GM19023 (cell line): ENCODE measurements at regions not wholly inside any gene's neighbourhood (a gene's known extent, or its start where the extent isn't known, plus 50 kb on each side); places are given as distances from the start of the nearest gene placed in this dataset.
"Not testable (repeated sequence)": the region's sequence is repeated elsewhere in the genome, so short reads cannot be mapped to it uniquely, and the experiment has no call there.

Experiments
- ATAC-seq: cut with Tn5 transposase; IDR thresholded peaks from one replicate; pipeline ENCODE4 v1.9.1; 2021; ENCODE audit warnings: mild to moderate bottlenecking, moderate library complexity; ENCODE audit not compliant: unreplicated experiment

DNA sequence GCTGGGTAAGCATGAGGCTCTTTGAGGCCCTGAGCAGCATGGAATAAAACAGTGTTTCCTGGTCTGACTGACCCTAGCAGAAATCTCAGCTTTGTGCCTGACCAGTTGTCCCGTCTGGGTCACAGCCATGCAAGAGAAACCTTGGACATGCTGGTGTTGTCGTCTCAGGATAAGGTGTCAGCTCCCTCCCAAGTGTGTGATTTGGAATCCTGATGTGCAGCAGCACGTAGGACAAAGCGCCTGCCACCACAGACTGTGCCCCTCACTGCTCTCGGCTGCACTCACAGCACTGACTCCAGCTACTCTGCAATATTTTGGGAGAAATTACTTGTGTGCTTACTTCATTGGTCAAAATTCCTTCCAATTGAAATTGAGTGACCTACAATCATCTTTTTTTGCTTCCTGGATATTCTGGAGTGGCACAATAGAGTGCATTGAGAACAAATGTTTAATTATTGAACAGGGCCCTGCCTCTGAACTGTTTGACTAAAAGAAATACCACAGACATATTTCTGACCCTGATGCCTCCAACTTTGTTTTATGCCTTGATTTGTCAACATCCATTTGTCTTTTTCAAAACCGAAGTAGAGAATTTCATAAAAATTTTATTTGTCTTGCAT is 352.4 kb downstream of the SOCS6 start:
- no peak for ATAC-seq

DNA sequence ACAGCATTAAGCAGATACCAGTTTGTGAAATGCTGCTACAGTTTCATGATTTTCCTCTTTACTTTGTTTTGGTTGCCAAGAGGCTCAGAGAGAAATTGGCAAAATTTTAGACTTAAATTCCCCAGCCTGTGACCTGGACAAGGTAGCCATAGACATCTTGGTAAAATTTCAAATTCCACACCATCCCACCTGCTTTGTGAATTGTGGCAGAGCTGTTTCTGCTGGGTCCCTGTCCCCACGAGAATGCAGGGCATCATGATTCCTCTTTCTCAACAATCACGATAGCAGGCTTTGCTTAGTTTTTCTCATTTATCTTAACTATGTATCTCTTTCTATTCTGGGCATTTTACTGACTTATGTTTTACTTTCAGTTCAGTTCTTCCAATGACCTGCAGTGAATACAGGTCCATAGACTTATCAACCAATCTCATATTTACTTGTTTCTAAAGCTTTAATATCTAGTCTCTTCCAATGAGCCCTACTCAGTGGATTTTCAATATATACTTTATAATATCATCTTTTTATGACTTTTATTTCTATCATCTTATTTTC is 351.6 kb downstream of the SOCS6 start:
- ATAC-seq: no peak

DNA sequence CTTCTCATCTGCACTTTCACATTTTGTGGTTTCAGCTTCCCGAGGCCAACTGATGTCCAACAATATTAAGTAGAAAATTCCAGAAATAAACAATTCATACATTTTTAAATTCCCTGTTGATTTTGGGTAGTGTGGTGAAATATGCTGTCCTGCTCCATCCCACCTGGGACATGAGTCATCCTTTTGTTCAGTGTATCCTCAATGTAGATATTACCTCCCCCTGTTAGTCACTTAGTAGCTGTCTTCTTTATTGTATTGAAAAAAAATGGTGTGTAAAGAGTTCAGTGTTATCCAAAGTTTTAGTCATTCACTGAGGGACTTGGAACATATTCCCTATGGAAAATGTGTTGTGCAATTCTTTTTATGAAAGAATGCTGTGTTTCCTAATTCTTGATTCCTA is 348.1 kb downstream of the SOCS6 start:
- no peak for ATAC-seq

DNA sequence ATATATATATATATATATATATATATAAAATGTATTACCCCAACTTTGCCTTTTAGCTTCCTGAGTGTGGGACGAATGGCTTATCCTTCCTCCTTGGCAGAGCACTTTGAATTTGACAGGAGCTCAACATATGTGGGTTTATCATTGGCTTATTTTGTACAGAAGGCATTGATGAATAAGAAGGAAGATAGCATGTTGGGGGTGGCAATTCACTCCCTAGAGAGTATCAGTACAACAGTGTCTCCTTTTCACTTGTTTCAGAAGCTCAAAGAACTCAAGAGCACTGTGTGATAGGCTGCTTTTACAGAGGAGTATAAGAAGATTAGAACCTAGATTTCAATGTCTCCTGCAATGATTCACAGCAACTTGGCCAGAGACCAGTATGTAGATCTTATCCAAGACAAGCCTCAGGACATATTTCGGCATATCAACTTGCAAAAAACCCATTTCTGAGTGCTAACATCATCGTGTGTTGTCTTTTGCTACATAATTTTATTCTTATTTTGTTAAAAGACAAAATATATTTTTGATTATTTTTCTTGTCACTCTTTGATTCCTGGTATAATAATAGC is 345.8 kb downstream of the SOCS6 start:
- ATAC-seq: no peak

DNA sequence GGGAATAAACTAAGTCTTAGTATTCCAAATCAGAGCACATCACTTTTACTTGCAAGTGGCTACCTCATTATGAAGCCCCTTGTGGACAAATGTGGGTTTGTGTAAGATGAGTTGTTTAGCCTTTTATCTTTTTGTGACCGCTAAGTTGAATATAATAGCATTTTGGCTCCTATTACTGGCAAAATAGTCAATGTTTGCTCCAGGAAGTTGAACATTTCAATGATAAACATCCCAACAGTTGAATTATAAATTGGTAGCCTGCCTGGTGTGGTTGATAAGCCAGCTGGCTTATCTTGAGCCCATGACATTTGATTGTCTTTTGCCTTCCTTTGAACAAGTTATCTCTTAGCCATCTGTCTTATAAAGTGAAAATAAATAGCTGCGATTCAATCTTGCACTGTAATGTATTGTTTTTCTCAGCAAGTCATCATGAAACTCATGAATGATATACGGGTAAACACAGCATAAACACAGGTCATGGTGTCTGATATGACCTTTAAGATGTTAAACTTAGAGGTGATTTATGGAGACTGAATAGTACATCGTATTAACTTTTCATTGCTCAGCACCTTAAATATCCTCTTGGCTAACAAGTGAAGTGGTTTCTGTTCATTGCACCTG is 338.4 kb downstream of the SOCS6 start:
- ATAC-seq: no peak

DNA sequence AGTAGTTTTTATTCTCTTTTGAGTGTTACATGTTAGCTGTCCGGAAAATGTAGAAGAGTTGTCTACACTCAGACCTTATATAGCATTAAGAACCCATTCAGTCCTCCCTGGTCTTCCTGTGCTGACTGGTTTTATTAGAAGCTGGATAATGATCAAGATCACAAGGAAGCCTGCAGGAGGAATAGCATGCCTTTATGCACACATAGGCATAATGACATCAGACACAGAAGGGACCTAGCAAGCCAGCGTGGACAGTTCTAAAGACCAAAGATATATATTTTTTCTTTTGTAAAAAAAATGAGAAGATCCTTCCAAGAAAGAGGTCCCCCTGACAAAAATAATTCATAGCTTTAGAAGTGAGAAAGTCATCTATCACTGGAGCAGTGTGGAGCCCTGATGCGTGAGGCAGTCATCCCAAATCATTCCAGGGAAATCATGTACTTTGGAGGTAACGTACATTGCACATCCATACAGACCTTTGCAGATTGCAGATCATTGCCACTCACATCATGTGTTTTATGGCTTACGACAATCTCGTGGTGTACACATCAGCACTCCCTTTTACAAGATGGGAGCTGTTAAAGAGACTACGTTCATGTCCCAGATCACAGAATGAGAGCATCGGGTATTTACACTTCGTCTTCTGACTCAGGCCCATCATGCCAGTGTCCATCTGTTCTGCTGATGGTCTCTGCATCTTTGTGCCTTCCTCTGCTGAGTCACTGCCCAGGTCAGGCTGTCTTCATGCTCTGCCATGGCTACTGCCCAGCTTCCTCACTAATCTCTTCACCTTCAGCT is 334.0 kb downstream of the SOCS6 start:
- ATAC-seq: no peak

DNA sequence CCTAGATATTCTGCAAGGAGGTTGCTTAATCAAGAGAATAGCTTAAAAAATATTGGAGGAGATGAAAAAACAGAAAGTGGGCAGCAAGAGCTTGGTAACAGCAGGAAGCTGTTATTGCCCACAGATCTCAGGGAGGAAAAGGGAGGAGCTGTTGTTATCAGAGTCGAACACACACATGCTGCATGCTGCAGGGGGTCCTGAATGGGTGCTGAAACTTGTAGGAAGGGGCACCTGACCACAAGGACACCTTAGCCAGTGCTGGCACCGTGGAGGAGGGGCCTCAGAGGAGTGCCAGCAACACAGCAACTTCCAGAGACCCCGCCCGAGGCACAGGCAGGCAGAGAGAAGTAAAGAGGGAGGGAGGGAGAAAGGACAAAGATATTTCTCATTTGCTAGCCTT is 332.9 kb downstream of the SOCS6 start:
- no peak for ATAC-seq

DNA sequence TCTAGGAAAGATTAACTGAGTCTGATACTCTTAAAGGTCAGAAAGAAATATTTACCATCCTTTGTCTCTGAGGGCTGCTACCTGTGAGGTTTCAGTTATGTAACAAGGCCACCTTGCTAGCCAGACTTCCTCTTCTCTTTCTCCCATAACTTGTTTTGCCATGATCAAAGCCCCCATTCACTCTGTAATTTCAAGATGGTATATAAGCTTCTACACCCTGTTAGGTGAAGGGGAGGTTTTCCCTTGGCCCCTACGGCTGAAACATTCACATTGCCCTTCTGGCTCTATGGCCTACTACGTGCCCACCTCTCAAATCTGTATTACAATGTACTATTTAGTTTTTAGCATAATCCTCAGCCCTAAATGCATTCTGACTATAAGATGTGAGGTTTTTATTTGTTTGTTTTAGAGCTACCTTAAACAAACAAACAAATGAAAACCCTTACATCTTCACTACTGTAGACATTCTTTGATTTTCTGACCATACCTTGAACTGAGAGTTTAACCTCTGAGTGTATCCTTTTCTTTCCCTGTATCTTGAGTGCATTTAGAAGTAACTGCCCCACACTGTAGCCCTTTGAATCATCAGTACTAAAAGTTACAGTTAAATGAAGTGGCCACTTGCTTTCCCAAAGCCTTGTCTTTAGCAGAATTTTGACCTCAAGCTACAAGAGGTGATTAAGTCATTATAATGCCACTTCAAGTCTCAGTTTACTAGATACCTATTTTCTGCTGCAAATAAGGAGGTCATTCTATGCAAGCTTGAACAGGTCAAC is 332.2 kb downstream of the SOCS6 start:
- ATAC-seq: no peak

DNA sequence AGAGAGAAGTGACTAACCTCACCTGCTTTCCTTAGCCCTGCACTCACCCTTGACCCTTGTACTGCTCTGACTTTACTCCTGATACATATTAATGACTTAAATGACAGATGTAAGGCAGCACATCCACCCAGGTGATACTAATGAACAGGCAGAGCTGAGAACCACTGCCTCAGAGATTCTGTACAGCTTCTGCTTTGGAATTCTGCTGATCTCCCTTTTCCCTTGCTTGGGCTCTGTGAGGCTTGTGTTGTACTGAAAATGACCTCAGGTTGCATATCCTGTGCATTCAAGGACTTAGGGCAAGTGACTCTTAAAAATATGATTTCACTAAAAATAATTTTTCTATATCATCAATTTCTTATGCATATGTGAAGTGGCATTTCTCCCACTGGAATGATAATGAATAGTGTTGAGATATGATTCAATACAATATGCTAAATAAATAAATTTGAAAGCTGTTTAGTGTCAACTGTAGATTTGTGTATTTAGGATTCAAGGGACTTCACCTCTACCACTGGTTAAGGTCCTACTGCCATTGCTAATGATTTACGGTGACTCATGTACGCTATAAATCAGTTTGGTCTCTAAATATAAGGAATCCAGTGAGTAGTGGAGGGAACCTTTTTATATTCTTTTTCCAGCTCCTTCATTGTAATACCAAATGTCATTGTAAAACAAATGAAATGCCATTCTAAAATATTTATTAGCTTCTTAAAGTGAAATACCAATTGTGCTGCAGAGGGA is 328.3 kb downstream of the SOCS6 start:
- no peak for ATAC-seq

DNA sequence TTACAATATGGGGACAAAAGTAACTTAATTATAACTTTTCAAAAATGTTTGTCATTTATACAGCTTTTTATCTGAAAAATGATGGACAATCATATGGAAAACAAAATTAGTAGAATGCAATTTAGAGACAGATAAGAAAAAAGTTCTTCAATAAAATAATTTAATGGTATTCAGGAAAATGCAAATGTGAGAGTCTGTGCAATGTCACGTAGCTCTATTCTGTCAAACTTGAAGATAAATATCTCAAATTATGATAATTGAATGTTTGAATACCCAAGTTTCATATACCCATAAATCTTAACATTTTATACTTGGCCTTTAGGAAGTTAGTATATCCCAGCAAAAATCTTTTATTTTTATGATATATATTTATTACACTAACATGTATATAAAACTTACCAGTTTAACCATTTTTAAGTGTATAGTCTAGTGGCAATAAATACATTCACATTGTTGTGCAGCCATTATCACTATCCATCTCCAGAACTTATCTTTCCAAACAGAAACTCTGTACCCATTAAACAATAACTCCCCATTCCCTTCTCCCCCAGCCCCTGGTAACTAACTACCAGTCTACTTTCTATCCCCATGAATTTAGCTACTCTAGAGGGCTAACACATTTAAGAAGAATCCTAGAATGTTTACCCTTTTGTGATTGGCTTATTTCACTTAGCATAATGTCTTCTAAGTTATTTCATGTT is 311.5 kb downstream of the SOCS6 start:
- no peak for ATAC-seq

DNA sequence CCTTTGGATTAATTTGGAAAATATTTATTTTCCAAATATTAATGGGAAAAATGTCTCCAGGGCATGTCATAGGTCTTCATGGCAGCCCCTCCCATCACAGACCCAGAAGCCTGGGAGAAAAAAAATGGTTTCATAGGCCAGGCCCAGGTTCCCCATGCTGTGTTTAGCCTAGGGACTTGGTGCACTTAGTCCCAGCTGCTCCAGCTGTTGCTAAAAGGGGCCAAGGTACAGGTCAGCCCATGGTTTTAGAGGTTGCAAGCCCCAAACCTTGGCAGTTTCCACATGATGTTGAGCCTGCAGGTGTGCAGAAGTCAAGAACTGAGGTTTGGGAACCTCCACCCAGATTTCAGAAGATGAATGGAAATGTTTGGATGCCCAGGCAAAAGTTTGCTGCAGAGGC is 309.6 kb downstream of the SOCS6 start:
- no peak for ATAC-seq

DNA sequence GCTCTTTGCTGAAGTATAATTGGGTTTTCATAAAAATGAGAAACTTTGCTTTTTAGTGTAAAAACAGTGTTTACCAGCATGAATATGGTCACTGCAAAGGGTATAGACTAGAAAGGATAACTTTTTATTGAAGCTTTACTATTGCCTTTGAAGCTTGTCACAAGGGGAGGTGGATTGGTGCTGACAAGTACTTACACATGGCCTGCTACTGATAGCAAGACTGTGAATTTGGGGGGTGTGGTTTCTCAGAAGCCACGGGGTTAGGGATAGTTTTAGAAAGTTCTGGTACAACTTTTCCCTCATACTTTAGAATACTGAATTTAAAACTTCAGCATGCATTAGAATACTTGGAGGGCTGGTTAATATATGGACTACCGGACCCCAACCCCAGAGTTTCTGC is 294.1 kb downstream of the SOCS6 start:
- no peak for ATAC-seq

DNA sequence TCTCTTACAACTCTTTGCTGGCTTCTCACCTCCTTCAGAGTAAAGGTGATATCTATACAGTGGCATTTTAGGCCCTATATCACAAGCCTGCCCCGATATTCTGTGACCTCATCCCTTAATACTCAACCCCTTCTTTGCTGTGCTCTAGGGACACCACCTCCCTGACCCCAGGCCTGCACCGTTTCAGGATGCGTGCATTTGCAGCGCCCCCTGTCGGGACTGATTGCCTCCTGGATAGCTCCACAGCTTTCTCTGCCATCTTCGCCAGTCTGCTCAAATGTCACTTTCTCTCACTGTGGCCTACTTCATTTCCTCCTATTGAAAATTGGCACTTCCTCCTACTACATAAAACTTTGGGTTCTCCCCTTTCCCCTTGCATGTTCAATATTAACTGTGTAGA is 289.6 kb downstream of the SOCS6 start:
- ATAC-seq: no peak

DNA sequence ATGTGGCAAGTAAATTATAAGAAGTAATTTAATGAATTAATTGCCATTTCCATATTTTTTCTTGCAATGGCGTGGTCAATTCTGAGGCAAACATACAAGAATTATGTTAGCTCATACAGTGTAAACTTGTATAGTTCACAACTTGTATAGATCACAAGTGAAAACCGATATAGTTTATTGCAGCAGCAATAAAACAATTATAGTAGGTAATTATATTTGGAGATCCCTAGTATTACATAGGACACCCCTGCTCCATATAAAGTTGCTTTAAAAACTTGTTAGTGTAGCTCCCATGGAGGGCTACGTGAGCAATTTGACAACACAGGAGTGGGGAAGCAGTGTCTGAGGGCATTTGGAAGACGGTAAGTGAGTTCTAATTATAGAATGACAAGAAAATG is 288.2 kb downstream of the SOCS6 start:
- ATAC-seq: no peak

DNA sequence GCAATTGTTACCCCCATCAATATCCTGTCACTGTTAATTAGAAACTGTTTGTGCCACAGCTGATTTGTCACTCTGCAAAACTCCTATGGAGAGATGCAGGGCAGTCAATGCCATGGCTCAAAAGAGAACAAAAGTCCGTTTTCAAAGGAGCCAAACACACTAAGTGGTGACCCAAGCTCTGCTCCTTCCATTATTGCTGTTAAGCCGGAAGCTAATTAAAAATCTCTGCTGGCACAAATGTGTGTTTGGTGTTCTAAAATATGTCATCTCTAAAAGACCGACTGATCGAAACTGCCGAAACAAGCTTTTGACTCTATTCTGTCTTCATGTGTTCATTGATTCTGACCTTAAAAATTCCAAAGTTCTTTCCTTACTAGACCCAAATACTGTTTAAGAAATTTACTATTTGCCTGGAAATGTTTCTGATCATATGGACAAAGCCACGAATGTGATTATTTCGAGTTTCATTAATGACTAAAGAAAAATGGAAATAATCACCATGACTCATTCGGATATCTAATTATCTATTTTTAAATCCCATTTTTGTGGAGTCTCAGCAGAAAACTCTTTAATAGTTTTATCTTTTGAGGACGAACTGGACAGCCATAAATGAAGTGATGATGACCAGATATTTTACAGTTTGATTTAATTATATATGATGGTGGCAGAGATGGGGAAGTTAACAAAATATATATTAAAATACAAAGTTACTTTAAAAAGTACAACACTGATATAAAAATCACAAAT is 287.6 kb downstream of the SOCS6 start:
- ATAC-seq: no peak

DNA sequence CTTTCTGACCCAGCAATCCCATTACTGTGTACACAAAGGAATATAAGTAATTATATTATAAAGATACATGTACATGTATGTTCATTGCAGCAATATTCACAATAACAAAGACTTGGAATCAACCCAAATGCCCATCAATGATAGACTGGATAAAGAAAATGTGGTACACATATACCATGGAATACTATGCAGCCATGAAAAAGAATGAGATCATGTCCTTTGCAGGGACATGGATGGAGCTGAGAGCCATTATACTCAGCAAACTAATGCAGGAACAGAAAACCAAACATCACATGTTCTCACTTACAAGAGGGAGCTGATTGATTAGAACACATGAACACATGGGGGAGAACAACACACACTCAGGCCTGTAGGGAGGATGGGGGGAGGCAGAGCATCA is 286.1 kb downstream of the SOCS6 start:
- ATAC-seq: not testable (repeated sequence)

DNA sequence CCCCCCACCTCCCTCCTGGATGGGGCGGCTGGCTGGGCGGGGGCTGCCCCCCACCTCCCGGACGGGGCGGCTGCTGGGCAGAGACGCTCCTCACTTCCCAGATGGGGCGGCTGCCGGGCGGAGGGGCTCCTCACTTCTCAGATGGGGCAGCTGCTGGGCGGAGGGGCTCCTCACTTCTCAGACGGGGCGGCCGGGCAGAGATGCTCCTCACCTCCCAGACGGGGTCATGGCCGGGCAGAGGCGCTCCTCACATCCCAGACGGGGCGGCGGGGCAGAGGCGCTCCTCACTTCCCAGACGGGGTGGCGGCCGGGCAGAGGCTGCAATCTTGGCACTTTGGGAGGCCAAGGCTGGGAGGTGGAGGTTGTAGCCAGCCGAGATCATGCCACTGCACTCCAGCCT is 280.8 kb downstream of the SOCS6 start:
- not testable (repeated sequence) for ATAC-seq

DNA sequence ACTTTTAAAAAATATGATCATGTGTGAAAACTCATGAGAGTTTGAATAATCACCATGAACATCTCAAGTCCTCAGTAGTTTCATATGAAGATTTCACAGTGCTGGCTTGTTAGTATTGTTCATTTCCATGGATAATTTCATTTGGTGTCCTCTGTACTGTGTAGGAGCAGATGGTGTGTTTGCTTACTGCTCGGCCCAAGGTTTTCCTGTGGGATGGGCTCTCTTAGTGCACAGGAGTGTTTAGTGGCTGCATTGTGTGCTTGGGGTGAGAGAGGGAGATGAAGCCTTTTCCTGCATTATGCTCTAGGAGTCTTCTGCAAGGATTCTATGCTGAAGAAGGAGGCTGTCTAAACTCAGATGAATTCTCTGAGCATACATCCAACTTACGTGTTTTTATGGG is 270.6 kb downstream of the SOCS6 start:
- ATAC-seq: no peak

DNA sequence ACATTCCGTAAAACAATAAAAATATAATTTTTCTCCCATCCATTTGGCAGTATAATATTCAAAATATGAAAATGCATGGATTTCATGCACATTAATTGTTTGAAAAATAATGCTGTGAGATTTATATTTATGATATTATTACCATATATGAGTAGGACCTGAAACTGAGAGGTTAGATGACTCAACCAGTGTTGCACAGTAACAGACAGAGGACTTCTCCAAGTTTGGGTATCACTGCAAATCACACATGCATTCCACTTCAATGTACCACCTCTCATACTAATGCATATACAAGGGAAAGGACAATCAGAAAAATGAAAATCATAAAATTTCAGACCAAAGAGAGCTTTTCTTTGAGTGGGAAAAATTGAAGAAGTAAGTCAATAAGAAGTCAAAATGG is 269.5 kb downstream of the SOCS6 start:
- no peak for ATAC-seq
